SK-N-MC (cell line): ENCODE measurements at regions not wholly inside any gene's neighbourhood (a gene's known extent, or its start where the extent isn't known, plus 50 kb on each side); places are given as distances from the start of the nearest gene placed in this dataset.

Source experiments
- EZH2 ChIP-seq: fragments of 200-600 bp; sonication (generic); IDR thresholded peaks from one replicate; pipeline ENCODE4 v1.6.1; 2017; ENCODE audit warnings: antibody characterized with exemption
- FOXP2 ChIP-seq: optimal IDR thresholded peaks from 2 replicates; pipeline ENCODE3; 2011; ENCODE audit warnings: mild to moderate bottlenecking, moderate library complexity; ENCODE audit not compliant: insufficient read depth; ENCODE audit errors: extremely low read length, control extremely low read depth
- POLR2AphosphoS5 ChIP-seq: IDR thresholded peaks from 2 replicates; pipeline ENCODE4 v1.6.1; 2012; ENCODE audit warnings: mild to moderate bottlenecking, low read depth, low read length, borderline replicate concordance

DNA sequence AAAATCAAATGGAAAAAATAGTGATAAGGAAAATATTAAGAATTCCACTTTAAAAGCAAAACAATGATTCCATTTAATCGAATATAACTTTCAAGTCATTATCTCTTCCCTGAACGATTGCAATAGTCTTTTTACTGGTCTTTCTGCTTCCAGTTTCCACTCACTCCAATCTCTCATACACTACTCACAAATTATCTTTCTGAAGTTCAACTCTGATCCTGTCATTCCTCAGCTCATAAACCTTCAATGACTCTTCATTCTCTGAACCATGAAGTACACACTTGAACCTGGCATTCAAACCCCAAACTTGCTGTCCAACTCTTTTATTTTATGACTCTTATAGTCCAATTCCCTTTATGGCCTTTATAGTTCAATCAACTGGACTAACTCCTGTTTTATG, 304.1 kb upstream of the TCF21 start:
- no peak for TF ChIP-seq POLR2AphosphoS5
- TF ChIP-seq EZH2, result no peak
- no peak for TF ChIP-seq FOXP2
